ENCODE measurements at regions not wholly inside any gene's neighbourhood (a gene's known extent, or its start where the extent isn't known, plus 50 kb on each side); places are given as distances from the start of the nearest gene placed in this dataset.

- no peak overlapping the region for H3K4me3 ChIP-seq (ENCODE audit: low read depth, poor library complexity, severe bottlenecking)
- 72 to 82% methylated on average over 5 of the region's 5 CpGs for WGBS, 2 donors
- no peak for TF ChIP-seq POLR2A (IDR thresholded peaks at IDR 0.05)
- TF ChIP-seq, protein P1, sequence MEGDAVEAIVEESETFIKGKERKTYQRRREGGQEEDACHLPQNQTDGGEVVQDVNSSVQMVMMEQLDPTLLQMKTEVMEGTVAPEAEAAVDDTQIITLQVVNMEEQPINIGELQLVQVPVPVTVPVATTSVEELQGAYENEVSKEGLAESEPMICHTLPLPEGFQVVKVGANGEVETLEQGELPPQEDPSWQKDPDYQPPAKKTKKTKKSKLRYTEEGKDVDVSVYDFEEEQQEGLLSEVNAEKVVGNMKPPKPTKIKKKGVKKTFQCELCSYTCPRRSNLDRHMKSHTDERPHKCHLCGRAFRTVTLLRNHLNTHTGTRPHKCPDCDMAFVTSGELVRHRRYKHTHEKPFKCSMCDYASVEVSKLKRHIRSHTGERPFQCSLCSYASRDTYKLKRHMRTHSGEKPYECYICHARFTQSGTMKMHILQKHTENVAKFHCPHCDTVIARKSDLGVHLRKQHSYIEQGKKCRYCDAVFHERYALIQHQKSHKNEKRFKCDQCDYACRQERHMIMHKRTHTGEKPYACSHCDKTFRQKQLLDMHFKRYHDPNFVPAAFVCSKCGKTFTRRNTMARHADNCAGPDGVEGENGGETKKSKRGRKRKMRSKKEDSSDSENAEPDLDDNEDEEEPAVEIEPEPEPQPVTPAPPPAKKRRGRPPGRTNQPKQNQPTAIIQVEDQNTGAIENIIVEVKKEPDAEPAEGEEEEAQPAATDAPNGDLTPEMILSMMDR (IDR thresholded peaks at IDR 0.05): no peak
- intact Hi-C loops (cut with DNase I; ENCODE audit: low total_unique reads): no loop called here
- DNase-seq (ENCODE audit: low spot score in 2 of 2): no peak
Observed at GRCh38 chr7:96770758-96771157, 61.1 kb upstream of the SEM1 start.

DNA sequence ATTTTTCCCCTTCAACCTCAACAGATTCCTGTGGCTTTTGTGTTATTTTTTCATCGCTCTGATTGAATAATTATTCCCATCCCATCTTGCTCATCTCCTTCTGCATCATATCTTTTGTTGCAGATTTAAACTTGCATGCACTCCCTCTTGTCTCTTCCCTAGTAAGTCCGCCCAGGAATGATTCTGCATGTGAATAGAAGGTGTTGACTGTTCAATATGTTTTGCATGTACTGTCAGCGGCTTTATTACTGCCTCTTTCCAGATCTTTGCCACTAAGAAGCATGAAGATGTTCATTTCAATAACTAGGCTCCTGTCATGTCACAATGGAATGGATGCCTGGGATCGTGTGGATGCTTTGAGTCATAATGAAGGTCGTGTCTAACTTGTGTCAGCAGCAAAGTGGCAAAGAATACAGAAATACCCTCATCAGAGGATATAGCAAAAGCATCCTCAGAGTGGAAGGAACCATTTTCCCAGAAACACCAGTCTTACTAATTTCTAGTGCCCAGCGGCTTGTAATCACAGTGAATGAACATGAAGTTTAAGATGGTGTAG, 62.6 kb upstream of the SEM1 start:
- DNase-seq (ENCODE audit: low spot score in 2 of 2): no peak
- no peak overlapping the region for H3K4me3 ChIP-seq (ENCODE audit: low read depth, poor library complexity, severe bottlenecking)
- TF ChIP-seq POLR2A (IDR thresholded peaks at IDR 0.05): no peak
- TF ChIP-seq, protein P1 (IDR thresholded peaks at IDR 0.05): no peak
- 63 to 66% methylated on average over 6 of the region's 6 CpGs for WGBS, 2 donors
- intact Hi-C loops (cut with DNase I; ENCODE audit: low total_unique reads): no loop called here

GRCh38 chr7:96773483-96773882, 63.8 kb upstream of the SEM1 start:
- DNase-seq (ENCODE audit: low spot score in 2 of 2): no peak
- intact Hi-C loops (cut with DNase I; ENCODE audit: low total_unique reads): no loop called here
- 19 to 22% methylated on average over 1 of the region's 1 CpG for WGBS, 2 donors
- no peak overlapping the region for H3K4me3 ChIP-seq (ENCODE audit: low read depth, poor library complexity, severe bottlenecking)
- no peak for TF ChIP-seq POLR2A (IDR thresholded peaks at IDR 0.05)
- TF ChIP-seq, protein P1 (IDR thresholded peaks at IDR 0.05): no peak

GRCh38 chr7:96774358-96774757, 64.7 kb upstream of the SEM1 start:
- WGBS, 2 donors: 86 to 88% methylated on average over 3 of the region's 3 CpGs
- no peak for DNase-seq (ENCODE audit: low spot score in 2 of 2)
- no peak overlapping the region for H3K4me3 ChIP-seq (ENCODE audit: low read depth, poor library complexity, severe bottlenecking)
- TF ChIP-seq POLR2A (IDR thresholded peaks at IDR 0.05): no peak
- TF ChIP-seq, protein P1 (IDR thresholded peaks at IDR 0.05): no peak
- intact Hi-C loops (cut with DNase I; ENCODE audit: low total_unique reads): no loop called here

- intact Hi-C loops (cut with DNase I; ENCODE audit: low total_unique reads): no loop called here
Observed at GRCh38 chr7:96775046-96775445, 65.4 kb upstream of the SEM1 start.

More at GRCh38 chr7:96775046-96775445, 65.4 kb upstream of the SEM1 start:
- TF ChIP-seq, protein P1 (IDR thresholded peaks at IDR 0.05): no peak
- TF ChIP-seq POLR2A (IDR thresholded peaks at IDR 0.05): no peak
- 78 to 83% methylated on average over 8 of the region's 8 CpGs for WGBS, 2 donors
- no peak overlapping the region for H3K4me3 ChIP-seq (ENCODE audit: low read depth, poor library complexity, severe bottlenecking)
- DNase-seq (ENCODE audit: low spot score in 2 of 2): no peak
